ENCODE measurements at regions not wholly inside any gene's neighbourhood (a gene's known extent, or its start where the extent isn't known, plus 50 kb on each side); places are given as distances from the start of the nearest gene placed in this dataset.

- Mint-ChIP-seq H3K4me1 (no peaks in the 10 kb centered on the region), H3K4me3 (no peak overlapping the region), H3K36me3 (no peaks in the 10 kb centered on the region), H3K27ac (no peak overlapping the region), H3K9me3 (peaks cover 7% of the 10 kb centered on the region)
- ATAC-seq = no peak
- no peak for DNase-seq (ENCODE audit: low spot score in 2 of 2)
Observed at GRCh38 chr2:107306881-107307280, 420.9 kb upstream of the ST6GAL2 start.

DNA sequence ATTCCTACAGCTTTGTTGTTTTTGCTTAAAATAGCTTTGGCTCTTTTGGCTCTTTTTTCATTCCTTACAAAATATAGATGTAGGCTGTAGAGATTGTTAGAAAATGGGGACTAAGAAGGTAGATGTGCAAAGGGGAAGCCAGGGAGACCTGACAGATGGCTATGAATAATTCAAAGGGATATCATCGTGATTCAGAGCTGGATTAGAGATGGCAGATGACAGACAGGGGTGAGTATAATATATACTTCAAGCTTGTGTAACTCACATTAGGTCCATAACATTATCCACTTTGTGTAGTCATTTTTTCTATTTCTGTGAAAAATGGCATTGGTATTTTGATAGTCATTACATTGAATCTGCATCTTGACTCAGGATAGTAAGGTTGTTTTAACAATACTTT, 422.9 kb upstream of the ST6GAL2 start:
- Mint-ChIP-seq H3K27ac (no peak overlapping the region), H3K9me3 (peaks cover 7% of the 10 kb centered on the region), H3K36me3 (no peaks in the 10 kb centered on the region), H3K4me1 (no peaks in the 10 kb centered on the region), H3K4me3 (no peak overlapping the region)
- ATAC-seq = no peak
- DNase-seq (ENCODE audit: low spot score in 2 of 2) = no peak

DNA sequence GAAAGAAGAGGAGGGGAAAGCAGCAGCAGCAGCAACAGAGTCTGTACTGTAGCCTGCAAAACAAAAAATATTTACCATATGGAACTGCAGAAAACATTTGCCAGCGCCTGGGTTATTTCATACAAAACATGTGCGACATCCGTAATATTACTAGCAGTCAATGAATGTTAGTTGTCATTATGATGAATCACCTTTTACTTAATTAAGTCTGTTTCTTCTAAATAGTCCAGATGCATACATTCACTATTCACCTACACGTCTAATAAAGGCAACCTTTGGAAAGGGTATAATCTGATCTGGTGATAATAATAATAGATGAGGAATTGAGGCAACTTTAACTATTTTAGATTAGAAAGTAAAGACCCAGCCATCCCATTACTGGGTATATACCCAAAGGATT, 426.3 kb upstream of the ST6GAL2 start:
- peaks cover 5% of the 10 kb centered on the region for H3K9me3 Mint-ChIP-seq
- no peak overlapping the region for H3K27ac Mint-ChIP-seq
- no peaks in the 10 kb centered on the region for H3K4me1 Mint-ChIP-seq
- DNase-seq (ENCODE audit: low spot score in 2 of 2) (no peak), ATAC-seq (no peak)
- H3K4me3 Mint-ChIP-seq = no peak overlapping the region
- no peaks in the 10 kb centered on the region for H3K36me3 Mint-ChIP-seq

- H3K4me3 Mint-ChIP-seq = no peak overlapping the region
- ATAC-seq (no peak), DNase-seq (ENCODE audit: low spot score in 2 of 2) (no peak)
- no peaks in the 10 kb centered on the region for H3K4me1 Mint-ChIP-seq
- H3K9me3 Mint-ChIP-seq = peaks cover 5% of the 10 kb centered on the region
- no peaks in the 10 kb centered on the region for H3K36me3 Mint-ChIP-seq
- H3K27ac Mint-ChIP-seq = no peak overlapping the region
Observed at GRCh38 chr2:107313316-107313715, 427.3 kb upstream of the ST6GAL2 start.

DNA sequence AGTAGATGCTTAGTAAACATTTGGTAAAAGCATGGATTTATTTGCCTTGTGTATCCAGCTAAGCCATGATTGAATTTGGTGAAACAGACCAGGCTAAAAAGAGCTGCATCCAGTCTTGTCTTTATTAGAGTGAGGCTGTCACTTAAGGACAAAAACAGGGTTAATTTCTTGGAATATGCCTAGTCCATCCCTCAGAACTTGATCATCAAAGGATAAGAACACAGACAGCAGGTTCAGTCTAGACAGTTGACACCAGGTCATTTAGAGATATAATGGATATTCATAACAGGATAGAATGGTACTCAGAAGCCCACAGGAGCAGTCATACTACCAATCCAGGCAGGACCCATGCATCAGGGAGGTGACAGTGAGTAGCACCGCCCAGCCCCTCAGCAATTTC, 434.9 kb upstream of the ST6GAL2 start:
- ATAC-seq = no peak
- no peaks in the 10 kb centered on the region for H3K36me3 Mint-ChIP-seq
- no peaks in the 10 kb centered on the region for H3K4me1 Mint-ChIP-seq
- DNase-seq (ENCODE audit: low spot score in 2 of 2) = no peak
- no peak overlapping the region for H3K27ac Mint-ChIP-seq
- no peak overlapping the region for H3K4me3 Mint-ChIP-seq
- H3K9me3 Mint-ChIP-seq = peaks cover 6% of the 10 kb centered on the region

DNA sequence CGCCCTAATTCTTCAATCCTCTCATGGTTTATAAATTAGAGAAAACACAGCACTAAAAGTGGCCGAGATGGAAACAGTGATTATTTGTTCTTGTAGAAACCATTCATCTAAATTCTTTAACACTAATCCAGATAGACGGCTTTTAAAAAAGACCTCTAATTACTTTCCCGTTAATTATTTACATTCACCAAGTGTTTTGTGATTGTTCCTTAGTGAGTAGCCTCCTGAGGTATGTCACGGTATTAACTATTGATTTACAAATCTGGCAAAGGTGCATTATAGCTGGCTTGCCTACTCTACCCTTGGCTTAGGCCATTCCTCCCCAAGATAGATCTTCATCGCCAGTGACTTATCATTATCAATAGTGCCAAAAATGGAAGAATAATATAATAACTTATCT, 436.4 kb upstream of the ST6GAL2 start:
- H3K4me3 Mint-ChIP-seq = no peak overlapping the region
- peaks cover 7% of the 10 kb centered on the region for H3K9me3 Mint-ChIP-seq
- no peaks in the 10 kb centered on the region for H3K36me3 Mint-ChIP-seq
- no peak for ATAC-seq
- H3K4me1 Mint-ChIP-seq = no peaks in the 10 kb centered on the region
- DNase-seq (ENCODE audit: low spot score in 2 of 2) = no peak
- no peak overlapping the region for H3K27ac Mint-ChIP-seq

DNA sequence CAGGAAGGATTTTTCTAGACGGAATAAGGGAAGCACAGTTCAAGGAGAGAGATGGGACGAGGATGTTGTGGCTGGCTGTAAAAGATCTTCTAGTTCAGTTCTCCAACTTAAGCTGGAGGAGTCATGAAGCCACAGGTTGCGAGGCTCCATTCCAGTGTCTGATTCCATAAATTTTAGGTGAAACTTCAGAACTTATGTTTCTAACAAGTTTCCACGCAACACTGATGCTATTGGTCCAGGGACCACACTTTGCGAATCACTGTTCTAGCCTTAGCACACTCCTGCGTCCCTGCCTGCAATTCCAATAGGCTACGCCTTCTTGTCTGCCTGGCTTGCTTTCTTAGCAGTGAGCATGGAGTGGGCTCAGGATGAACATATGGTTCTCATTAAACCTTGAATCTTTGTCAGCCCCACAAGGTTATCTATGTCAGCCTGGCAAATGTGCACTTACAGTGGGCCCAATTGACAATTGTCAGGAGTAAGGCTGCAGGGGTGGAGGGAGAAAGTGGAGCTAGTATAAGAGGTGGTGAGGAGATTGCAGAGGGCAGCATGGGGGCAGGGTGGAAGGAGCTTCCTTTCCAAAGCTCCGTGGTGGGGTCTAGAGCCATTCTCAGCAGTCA, 438.1 kb upstream of the ST6GAL2 start:
- DNase-seq (ENCODE audit: low spot score in 2 of 2) (no peak), ATAC-seq (no peak)
- Mint-ChIP-seq H3K9me3 (peaks cover 15% of the 10 kb centered on the region), H3K36me3 (no peaks in the 10 kb centered on the region), H3K4me3 (no peak overlapping the region), H3K27ac (no peak overlapping the region), H3K4me1 (no peaks in the 10 kb centered on the region)

- H3K4me1 Mint-ChIP-seq = no peaks in the 10 kb centered on the region
- peaks cover 17% of the 10 kb centered on the region for H3K9me3 Mint-ChIP-seq
- DNase-seq (ENCODE audit: low spot score in 2 of 2) = no peak
- ATAC-seq = no peak
- no peaks in the 10 kb centered on the region for H3K36me3 Mint-ChIP-seq
- H3K27ac Mint-ChIP-seq = no peak overlapping the region
- no peak overlapping the region for H3K4me3 Mint-ChIP-seq
Observed at GRCh38 chr2:107325981-107326786, 440.2 kb upstream of the ST6GAL2 start.

GRCh38 chr2:107334306-107334705, 448.3 kb upstream of the ST6GAL2 start:
- no peaks in the 10 kb centered on the region for H3K4me1 Mint-ChIP-seq
- no peak overlapping the region for H3K4me3 Mint-ChIP-seq
- peaks cover 15% of the 10 kb centered on the region for H3K9me3 Mint-ChIP-seq
- ATAC-seq (no peak), DNase-seq (ENCODE audit: low spot score in 2 of 2) (no peak)
- no peaks in the 10 kb centered on the region for H3K36me3 Mint-ChIP-seq
- no peak overlapping the region for H3K27ac Mint-ChIP-seq

DNA sequence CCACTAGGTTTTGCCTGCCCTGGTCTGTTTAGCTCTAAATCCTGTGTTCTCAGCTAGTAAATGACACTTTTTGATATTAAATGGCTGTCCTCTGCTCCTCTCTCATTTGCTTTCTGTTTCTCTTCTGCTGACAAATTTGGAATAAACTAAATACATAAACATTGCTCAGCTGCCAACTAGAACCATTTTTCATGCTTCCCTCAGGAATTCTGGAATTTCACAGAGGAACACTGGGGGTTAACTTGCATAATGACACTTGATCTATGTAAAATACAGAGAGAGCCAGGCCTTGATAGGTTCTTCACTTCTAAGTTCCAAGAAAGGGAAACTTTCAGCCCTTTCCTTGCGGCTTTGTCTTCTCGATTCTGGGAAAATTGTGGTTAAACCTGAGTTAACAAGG, 450.6 kb upstream of the ST6GAL2 start:
- H3K27ac Mint-ChIP-seq = no peak overlapping the region
- no peak for ATAC-seq
- DNase-seq (ENCODE audit: low spot score in 2 of 2) = no peak
- peaks cover 8% of the 10 kb centered on the region for H3K9me3 Mint-ChIP-seq
- no peak overlapping the region for H3K4me3 Mint-ChIP-seq
- no peaks in the 10 kb centered on the region for H3K36me3 Mint-ChIP-seq
- H3K4me1 Mint-ChIP-seq = no peaks in the 10 kb centered on the region

GRCh38 chr2:107337209-107337898, 451.4 kb upstream of the ST6GAL2 start:
- Mint-ChIP-seq H3K4me3 (no peak overlapping the region), H3K9me3 (peaks cover 8% of the 10 kb centered on the region), H3K36me3 (no peaks in the 10 kb centered on the region), H3K27ac (no peak overlapping the region), H3K4me1 (no peaks in the 10 kb centered on the region)
- DNase-seq (ENCODE audit: low spot score in 2 of 2) = no peak
- ATAC-seq = no peak

DNA sequence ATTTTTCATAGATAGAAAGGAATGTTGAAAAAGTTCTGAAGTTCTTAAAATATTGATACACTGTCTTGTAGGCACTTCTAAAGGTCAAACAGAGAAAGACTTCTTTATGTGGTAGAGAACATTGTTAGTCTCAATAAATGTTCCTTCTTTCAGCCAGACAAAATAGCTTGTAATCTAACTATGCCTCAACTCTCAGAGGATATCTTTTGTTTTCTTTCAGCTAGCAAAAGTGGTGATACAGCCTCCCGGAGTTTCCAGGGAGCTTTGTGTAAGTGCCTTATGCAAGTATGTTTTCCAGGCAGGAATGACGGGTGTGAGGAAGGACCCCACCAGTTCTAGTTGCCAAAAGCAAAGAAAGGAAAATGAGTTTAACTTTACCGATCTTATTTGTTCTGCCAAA, 452.1 kb upstream of the ST6GAL2 start:
- H3K4me3 Mint-ChIP-seq = no peak overlapping the region
- ATAC-seq = no peak

DNA sequence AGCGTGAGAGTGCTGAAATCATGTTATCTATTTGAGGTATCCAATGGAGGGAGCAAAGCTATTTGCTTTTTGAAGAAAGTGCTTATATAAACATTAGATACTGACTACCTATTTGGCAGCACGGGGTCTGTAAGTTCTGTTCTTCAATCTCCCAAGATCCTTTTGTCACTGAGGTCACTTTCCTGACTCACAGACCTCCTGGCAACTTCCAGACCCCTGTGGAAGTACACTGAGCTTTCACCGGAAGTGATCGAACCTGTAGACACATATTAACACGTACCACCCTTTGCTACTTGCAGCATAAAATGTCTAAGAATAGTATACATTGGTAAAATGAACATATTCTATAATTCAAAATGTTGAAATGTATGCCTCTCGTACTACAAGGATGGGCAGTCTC, 452.6 kb upstream of the ST6GAL2 start:
- Mint-ChIP-seq H3K36me3 (no peaks in the 10 kb centered on the region), H3K27ac (no peak overlapping the region), H3K9me3 (peaks cover 3% of the 10 kb centered on the region), H3K4me1 (no peaks in the 10 kb centered on the region), H3K4me3 (no peak overlapping the region)
- DNase-seq (ENCODE audit: low spot score in 2 of 2) (no peak), ATAC-seq (no peak)

More for the DNA sequence above, 452.1 kb upstream of the ST6GAL2 start:
- Mint-ChIP-seq H3K36me3 (no peaks in the 10 kb centered on the region), H3K4me1 (no peaks in the 10 kb centered on the region), H3K27ac (no peak overlapping the region), H3K9me3 (peaks cover 3% of the 10 kb centered on the region)
- DNase-seq (ENCODE audit: low spot score in 2 of 2) = no peak

GRCh38 chr2:107340955-107341354, 455.0 kb upstream of the ST6GAL2 start:
- ATAC-seq (no peak), DNase-seq (ENCODE audit: low spot score in 2 of 2) (no peak)
- Mint-ChIP-seq H3K27ac (no peak overlapping the region), H3K4me3 (no peak overlapping the region), H3K36me3 (no peaks in the 10 kb centered on the region), H3K9me3 (peaks cover 3% of the 10 kb centered on the region), H3K4me1 (no peaks in the 10 kb centered on the region)

- ATAC-seq (no peak), DNase-seq (ENCODE audit: low spot score in 2 of 2) (no peak)
- Mint-ChIP-seq H3K36me3 (no peaks in the 10 kb centered on the region), H3K27ac (no peak overlapping the region), H3K4me3 (no peak overlapping the region), H3K4me1 (no peaks in the 10 kb centered on the region), H3K9me3 (peaks cover 10% of the 10 kb centered on the region)
Observed at GRCh38 chr2:107349329-107349728, 463.4 kb upstream of the ST6GAL2 start.

- Mint-ChIP-seq H3K4me1 (no peaks in the 10 kb centered on the region), H3K36me3 (no peaks in the 10 kb centered on the region), H3K4me3 (no peak overlapping the region), H3K27ac (no peak overlapping the region), H3K9me3 (peaks cover 10% of the 10 kb centered on the region)
- ATAC-seq (no peak), DNase-seq (ENCODE audit: low spot score in 2 of 2) (no peak)
Observed at GRCh38 chr2:107354175-107354574, 468.2 kb upstream of the ST6GAL2 start.

Measured in stimulated activated effector memory CD8-positive, alpha-beta T cell treated with anti-CD3 and anti-CD28 coated beads, Interleukin-12 subunit alpha, Interleukin-12 subunit beta, amount 100 ng/mL, for 72 hours (primary cell).